NCI-H69 (cell line): ENCODE measurements at regions not wholly inside any gene's neighbourhood (a gene's known extent, or its start where the extent isn't known, plus 50 kb on each side); places are given as distances from the start of the nearest gene placed in this dataset.
"Not testable (repeated sequence)": the region's sequence is repeated elsewhere in the genome, so short reads cannot be mapped to it uniquely, and the experiment has no call there.

Experiments
- DNase-seq: peaks from one replicate; lab custom pipeline; 2025; lab: John Stamatoyannopoulos, UW

- DNase-seq = no peak
Observed at GRCh38 chr17:72175787-72176515, 55.1 kb downstream of the SOX9 start.

GRCh38 chr17:72176516-72176851, 55.7 kb downstream of the SOX9 start:
- DNase-seq = peak; percentile 88

- peak; percentile 80 for DNase-seq
Observed at GRCh38 chr17:72176951-72177660, 56.3 kb downstream of the SOX9 start.

GRCh38 chr17:72177738-72178137, 56.9 kb downstream of the SOX9 start:
- DNase-seq = no peak

- peak; percentile 93 for DNase-seq
Observed at GRCh38 chr17:72182371-72182873, 61.6 kb downstream of the SOX9 start.

GRCh38 chr17:72183194-72183685, 62.4 kb downstream of the SOX9 start:
- DNase-seq = peak; percentile 79

- no peak for DNase-seq
Observed at GRCh38 chr17:72184805-72185204, 64.0 kb downstream of the SOX9 start.

GRCh38 chr17:72185564-72185963, 64.7 kb downstream of the SOX9 start:
- DNase-seq = peak; percentile 63

- peak; percentile 89 for DNase-seq
Observed at GRCh38 chr17:72187556-72187955, 66.7 kb downstream of the SOX9 start.

- DNase-seq = no peak
Observed at GRCh38 chr17:72188801-72189200, 68.0 kb downstream of the SOX9 start.

GRCh38 chr17:72189768-72190593, 69.2 kb downstream of the SOX9 start:
- DNase-seq = peak; percentile 56

GRCh38 chr17:72191356-72191755, 70.5 kb downstream of the SOX9 start:
- no peak for DNase-seq

- no peak for DNase-seq
Observed at GRCh38 chr17:72191921-72192799, 71.3 kb downstream of the SOX9 start.

GRCh38 chr17:72192800-72193192, 72.0 kb downstream of the SOX9 start:
- DNase-seq = no peak

- no peak for DNase-seq
Observed at GRCh38 chr17:72193391-72194106, 72.7 kb downstream of the SOX9 start.

GRCh38 chr17:72194107-72194440, 73.3 kb downstream of the SOX9 start:
- not testable (repeated sequence) for DNase-seq

GRCh38 chr17:72199256-72199655, 78.4 kb downstream of the SOX9 start:
- DNase-seq = no peak

GRCh38 chr17:72204742-72205141, 83.9 kb downstream of the SOX9 start:
- DNase-seq = no peak

- peak; percentile 26 for DNase-seq
Observed at GRCh38 chr17:72205357-72205756, 84.5 kb downstream of the SOX9 start.

GRCh38 chr17:72205822-72206221, 85.0 kb downstream of the SOX9 start:
- no peak for DNase-seq

GRCh38 chr17:72206376-72206775, 85.6 kb downstream of the SOX9 start:
- no peak for DNase-seq
